Caco-2 (cell line): ENCODE measurements at regions not wholly inside any gene's neighbourhood (a gene's known extent, or its start where the extent isn't known, plus 50 kb on each side); places are given as distances from the start of the nearest gene placed in this dataset.

Source experiments
- BruUV-seq: library from RNA; stranded (reverse); fragments of 400-500 nt; replicated peaks from 2 replicates; lab custom pipeline; 2021; lab: Mats Ljungman, UMichigan
- CTCF ChIA-PET: fragments of 300-600 bp; sonication (Branson Sonifier 250); formaldehyde crosslinking; loops from one replicate; lab custom pipeline; 2022; ENCODE audit warnings: antibody characterized with exemption; lab: Charles Lee
- POLR2A ChIA-PET: fragments of 300-600 bp; sonication (Branson Sonifier 250); formaldehyde crosslinking; loops from one replicate; lab custom pipeline; 2022; ENCODE audit warnings: antibody characterized with exemption; lab: Charles Lee
- DNase-seq, 2 experiments: peaks; one replicate each; pipeline versions ENCODE4 v3.0.0 to v3.0.0-alpha.2; 2020 to 2022
- H3K27me3 ChIP-seq: replicated peaks from 2 replicates; pipeline ENCODE4 v1.6.0; 2011; ENCODE audit warnings: low read length; ENCODE audit not compliant: control insufficient read depth, insufficient read depth
- H3K36me3 ChIP-seq: 2 replicates; pipeline ENCODE4 v1.5.1; 2011; ENCODE audit warnings: low read length; ENCODE audit not compliant: control insufficient read depth, insufficient read depth
- H3K4me1 ChIP-seq: fragments of 250-450 bp; sonication (Bioruptor Pico); 2 replicates; pipeline ENCODE4 v1.5.1; 2020; ENCODE audit warnings: mild to moderate bottlenecking
- H3K4me3 ChIP-seq: 2 replicates; pipeline ENCODE4 v1.5.1; 2011; ENCODE audit warnings: low read depth, mild to moderate bottlenecking, control low read depth, low read length
- H3K9me3 ChIP-seq: fragments of 250-450 bp; sonication (Bioruptor Pico); 2 replicates; pipeline ENCODE4 v1.5.1; 2020; ENCODE audit warnings: mild to moderate bottlenecking, moderate library complexity
- H3K27ac Mint-ChIP-seq: one replicate; pipeline ENCODE4 v1.8.0; 2022; ENCODE audit warnings: mixed read lengths; ENCODE audit not compliant: unreplicated experiment
- H3K27me3 Mint-ChIP-seq: one replicate; pipeline ENCODE4 v1.8.0; 2022; ENCODE audit warnings: mixed read lengths; ENCODE audit not compliant: insufficient read depth, unreplicated experiment
- H3K36me3 Mint-ChIP-seq: one replicate; pipeline ENCODE4 v1.8.0; 2022; ENCODE audit warnings: mild to moderate bottlenecking, mixed read lengths; ENCODE audit not compliant: insufficient read depth, unreplicated experiment
- H3K4me1 Mint-ChIP-seq: one replicate; pipeline ENCODE4 v1.8.0; 2022; ENCODE audit warnings: low read depth, mixed read lengths; ENCODE audit not compliant: unreplicated experiment
- H3K4me3 Mint-ChIP-seq: one replicate; pipeline ENCODE4 v1.8.0; 2022; ENCODE audit warnings: mild to moderate bottlenecking, moderate library complexity, mixed read lengths; ENCODE audit not compliant: unreplicated experiment
- H3K9me3 Mint-ChIP-seq: one replicate; pipeline ENCODE4 v1.8.0; 2022; ENCODE audit warnings: mixed read lengths; ENCODE audit not compliant: unreplicated experiment
- intact Hi-C: fragments of 100-400 bp; cut with micrococcal nuclease; formaldehyde crosslinking; loops from one replicate; pipeline ENCODE4 v1.10.0; 2022; ENCODE audit not compliant: unreplicated experiment
- TF ChIP-seq, protein P1 (sequence below), 2 experiments: fragments of 200-600 bp in 1 of 2; IDR thresholded peaks; 1 replicate in 1 of 2; 2 replicates in 1 of 2; pipeline versions ENCODE4 v1.5.1 to v1.8.0; 2011 to 2022; ENCODE audit warnings: antibody characterized with exemption in 1 of 2, control low read depth in 1 of 2, inconsistent platforms in 1 of 2, low read depth in 1 of 2, low read length in 1 of 2, mild to moderate bottlenecking in 1 of 2, moderate library complexity in 1 of 2; ENCODE audit not compliant: insufficient read depth in 1 of 2, severe bottlenecking in 1 of 2, unreplicated experiment in 1 of 2

DNA sequence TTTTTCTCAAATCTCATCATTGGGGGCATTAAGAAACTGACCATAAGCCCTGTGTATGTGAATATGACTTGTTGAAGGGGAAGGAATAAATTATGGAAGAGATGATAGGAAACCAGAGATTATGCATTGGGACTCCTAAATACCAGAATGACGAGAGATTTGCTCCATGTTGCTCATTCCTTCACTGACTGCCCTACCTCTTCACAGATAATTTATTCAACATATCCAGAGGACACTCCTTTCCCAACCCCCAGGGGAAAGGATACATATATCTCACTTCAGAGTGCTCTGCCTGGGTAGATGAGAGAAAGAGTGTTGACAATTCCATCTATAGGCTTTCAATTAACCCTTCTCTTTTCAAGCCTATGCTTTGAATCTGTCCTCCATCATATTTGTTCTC, 145.3 kb upstream of the RHOBTB1 start:
- H3K4me3 ChIP-seq, result no peak overlapping the region
- no peak for DNase-seq
- ChIA-PET POLR2A (no interaction called here), CTCF (no interaction called here)
- no peaks in the 10 kb centered on the region for H3K4me1 Mint-ChIP-seq
- no peaks in the 10 kb centered on the region for H3K36me3 Mint-ChIP-seq
- no peaks in the 10 kb centered on the region for H3K27me3 ChIP-seq
- no peaks in the 10 kb centered on the region for H3K36me3 ChIP-seq
- intact Hi-C loops, result no loop called here
- no peaks in the 10 kb centered on the region for H3K9me3 Mint-ChIP-seq
- no peaks in the 10 kb centered on the region for H3K4me1 ChIP-seq
- no peak overlapping the region for H3K4me3 Mint-ChIP-seq
- BruUV-seq, result no TSS peak
- H3K27me3 Mint-ChIP-seq, result peaks cover 6% of the 10 kb centered on the region
- H3K27ac Mint-ChIP-seq, result no peak overlapping the region
- TF ChIP-seq, protein P1, sequence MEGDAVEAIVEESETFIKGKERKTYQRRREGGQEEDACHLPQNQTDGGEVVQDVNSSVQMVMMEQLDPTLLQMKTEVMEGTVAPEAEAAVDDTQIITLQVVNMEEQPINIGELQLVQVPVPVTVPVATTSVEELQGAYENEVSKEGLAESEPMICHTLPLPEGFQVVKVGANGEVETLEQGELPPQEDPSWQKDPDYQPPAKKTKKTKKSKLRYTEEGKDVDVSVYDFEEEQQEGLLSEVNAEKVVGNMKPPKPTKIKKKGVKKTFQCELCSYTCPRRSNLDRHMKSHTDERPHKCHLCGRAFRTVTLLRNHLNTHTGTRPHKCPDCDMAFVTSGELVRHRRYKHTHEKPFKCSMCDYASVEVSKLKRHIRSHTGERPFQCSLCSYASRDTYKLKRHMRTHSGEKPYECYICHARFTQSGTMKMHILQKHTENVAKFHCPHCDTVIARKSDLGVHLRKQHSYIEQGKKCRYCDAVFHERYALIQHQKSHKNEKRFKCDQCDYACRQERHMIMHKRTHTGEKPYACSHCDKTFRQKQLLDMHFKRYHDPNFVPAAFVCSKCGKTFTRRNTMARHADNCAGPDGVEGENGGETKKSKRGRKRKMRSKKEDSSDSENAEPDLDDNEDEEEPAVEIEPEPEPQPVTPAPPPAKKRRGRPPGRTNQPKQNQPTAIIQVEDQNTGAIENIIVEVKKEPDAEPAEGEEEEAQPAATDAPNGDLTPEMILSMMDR (IDR thresholded peaks at IDR 0.05; ENCODE audit: insufficient read depth in 1 of 2, low read depth in 1 of 2, low read length in 1 of 2, severe bottlenecking in 1 of 2, unreplicated experiment in 1 of 2), result no peak
- peaks cover 4% of the 10 kb centered on the region; the same call in 1 of the 2 replicates for H3K9me3 ChIP-seq

DNA sequence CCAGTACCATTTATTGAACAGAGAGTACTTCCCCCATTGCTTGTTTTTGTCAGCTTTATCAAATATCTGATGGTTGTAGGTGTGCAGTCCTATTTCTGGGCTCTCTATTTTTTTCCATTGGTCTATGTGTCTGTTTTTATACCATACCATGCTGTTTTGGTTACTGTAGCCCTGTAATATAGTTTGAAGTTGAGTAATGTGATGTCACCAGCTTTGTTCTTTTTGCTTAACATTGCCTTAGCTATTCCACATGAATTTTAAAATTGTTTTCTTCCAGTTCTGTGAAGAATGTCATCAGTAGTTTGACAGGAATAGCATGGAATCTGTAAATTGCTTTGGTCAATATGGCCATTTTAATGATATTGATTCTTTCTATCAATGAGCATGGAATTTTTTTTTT, 140.5 kb upstream of the RHOBTB1 start:
- no peaks in the 10 kb centered on the region for H3K9me3 Mint-ChIP-seq
- no peak overlapping the region for H3K27ac Mint-ChIP-seq
- no peak for DNase-seq
- TF ChIP-seq, protein P1 (IDR thresholded peaks at IDR 0.05; ENCODE audit: insufficient read depth in 1 of 2, low read depth in 1 of 2, low read length in 1 of 2, severe bottlenecking in 1 of 2, unreplicated experiment in 1 of 2), result no peak
- ChIA-PET CTCF (no interaction called here), POLR2A (no interaction called here)
- peaks cover 6% of the 10 kb centered on the region for H3K27me3 Mint-ChIP-seq
- Histone ChIP-seq H3K36me3 (no peaks in the 10 kb centered on the region), H3K27me3 (no peaks in the 10 kb centered on the region), H3K9me3 (peaks cover 4% of the 10 kb centered on the region; the same call in 1 of the 2 replicates), H3K4me1 (no peaks in the 10 kb centered on the region), H3K4me3 (no peak overlapping the region)
- no peaks in the 10 kb centered on the region for H3K4me1 Mint-ChIP-seq
- no peak overlapping the region for H3K4me3 Mint-ChIP-seq
- no peaks in the 10 kb centered on the region for H3K36me3 Mint-ChIP-seq
- BruUV-seq, result no TSS peak
- intact Hi-C loops, result no loop called here

DNA sequence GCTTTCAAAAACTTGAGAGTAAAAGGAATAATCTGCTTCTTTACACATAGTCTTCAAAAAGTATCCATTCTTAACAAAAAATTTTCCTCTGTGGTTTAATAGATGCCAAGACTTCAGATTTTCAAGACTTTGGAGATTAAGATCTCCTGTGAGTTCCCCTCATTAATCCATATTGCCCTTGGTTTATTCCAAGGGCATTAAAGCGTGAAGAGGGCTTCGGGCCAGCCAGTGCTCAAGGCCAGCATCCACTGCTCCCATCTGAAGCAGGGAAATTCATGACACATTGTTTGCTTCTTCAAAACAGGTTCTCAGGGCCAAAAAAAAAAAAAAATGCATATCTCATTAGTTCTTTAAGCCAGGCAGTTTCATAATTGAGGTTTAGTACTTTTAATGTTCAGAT, 137.3 kb upstream of the RHOBTB1 start:
- POLR2A ChIA-PET, result no interaction called here
- H3K27ac Mint-ChIP-seq, result no peak overlapping the region
- CTCF ChIA-PET, result no interaction called here
- Histone ChIP-seq H3K9me3 (peaks cover 4% of the 10 kb centered on the region; the same call in 1 of the 2 replicates), H3K27me3 (no peaks in the 10 kb centered on the region), H3K4me1 (no peaks in the 10 kb centered on the region), H3K4me3 (no peak overlapping the region), H3K36me3 (no peaks in the 10 kb centered on the region)
- TF ChIP-seq, protein P1 (IDR thresholded peaks at IDR 0.05; ENCODE audit: insufficient read depth in 1 of 2, low read depth in 1 of 2, low read length in 1 of 2, severe bottlenecking in 1 of 2, unreplicated experiment in 1 of 2), result no peak
- intact Hi-C loops, result no loop called here
- no peaks in the 10 kb centered on the region for H3K4me1 Mint-ChIP-seq
- no peak for DNase-seq
- no peak overlapping the region for H3K4me3 Mint-ChIP-seq
- no peaks in the 10 kb centered on the region for H3K9me3 Mint-ChIP-seq
- no TSS peak for BruUV-seq
- H3K27me3 Mint-ChIP-seq, result peaks cover 6% of the 10 kb centered on the region
- no peaks in the 10 kb centered on the region for H3K36me3 Mint-ChIP-seq
